ENCODE measurements at regions not wholly inside any gene's neighbourhood (a gene's known extent, or its start where the extent isn't known, plus 50 kb on each side); places are given as distances from the start of the nearest gene placed in this dataset.
A peak's percentile ranks its signal among the peaks of the same experiment; 100 is the strongest.

GRCh38 chr13:86757236-86757978 lies 913.8 kb upstream of the SLITRK5 start:
- WGBS (ENCODE audit: insufficient coverage) = 74% methylated on average over 9 of the region's 9 CpGs
- no peak overlapping the region for H3K4me3 ChIP-seq (ENCODE audit: low read length)

GRCh38 chr13:86758116-86758515 lies 913.1 kb upstream of the SLITRK5 start:
- H3K4me3 ChIP-seq (ENCODE audit: low read length) = no peak overlapping the region
- no peaks in the 10 kb centered on the region for H3K36me3 ChIP-seq (ENCODE audit: control insufficient read depth, insufficient read depth, low read length)
- WGBS (ENCODE audit: insufficient coverage) = 87% methylated on average over 4 of the region's 4 CpGs
- H3K27me3 ChIP-seq (ENCODE audit: control insufficient read depth, insufficient read depth, low read length) = no peaks in the 10 kb centered on the region
- DNase-seq = no peak
- H3K9me3 ChIP-seq (replicated peaks; ENCODE audit: control insufficient read depth, low read depth, low read length) = peaks cover 15% of the 10 kb centered on the region
- no peaks in the 10 kb centered on the region for H3K4me1 ChIP-seq (ENCODE audit: control insufficient read depth, insufficient read depth, low read length)
- no peak overlapping the region for H3K27ac ChIP-seq (ENCODE audit: low read length)

More at GRCh38 chr13:86757236-86757978, 913.8 kb upstream of the SLITRK5 start:
- DNase-seq = peak; percentile 2
- Histone ChIP-seq H3K4me1 (ENCODE audit: control insufficient read depth, insufficient read depth, low read length) (no peaks in the 10 kb centered on the region), H3K27ac (ENCODE audit: low read length) (no peak overlapping the region), H3K9me3 (replicated peaks; ENCODE audit: control insufficient read depth, low read depth, low read length) (peaks cover 9% of the 10 kb centered on the region), H3K36me3 (ENCODE audit: control insufficient read depth, insufficient read depth, low read length) (no peaks in the 10 kb centered on the region), H3K27me3 (ENCODE audit: control insufficient read depth, insufficient read depth, low read length) (no peaks in the 10 kb centered on the region)

GRCh38 chr13:86760620-86761019 lies 910.6 kb upstream of the SLITRK5 start:
- no peaks in the 10 kb centered on the region for H3K27me3 ChIP-seq (ENCODE audit: control insufficient read depth, insufficient read depth, low read length)
- no peak for DNase-seq
- peaks cover 29% of the 10 kb centered on the region for H3K9me3 ChIP-seq (replicated peaks; ENCODE audit: control insufficient read depth, low read depth, low read length)
- no peak overlapping the region for H3K4me3 ChIP-seq (ENCODE audit: low read length)
- H3K27ac ChIP-seq (ENCODE audit: low read length) = no peak overlapping the region
- 86% methylated on average over 4 of the region's 5 CpGs for whole genome bisulfite sequencing (ENCODE audit: insufficient coverage)
- no peaks in the 10 kb centered on the region for H3K36me3 ChIP-seq (ENCODE audit: control insufficient read depth, insufficient read depth, low read length)
- no peaks in the 10 kb centered on the region for H3K4me1 ChIP-seq (ENCODE audit: control insufficient read depth, insufficient read depth, low read length)

- Histone ChIP-seq H3K9me3 (replicated peaks; ENCODE audit: control insufficient read depth, low read depth, low read length) (peaks cover 29% of the 10 kb centered on the region), H3K4me3 (ENCODE audit: low read length) (no peak overlapping the region)
- WGBS (ENCODE audit: insufficient coverage) = 79% methylated on average over 3 of the region's 3 CpGs
Measured at GRCh38 chr13:86765462-86765861, 905.7 kb upstream of the SLITRK5 start.

GRCh38 chr13:86788616-86789015 lies 882.6 kb upstream of the SLITRK5 start:
- DNase-seq = no peak
- Histone ChIP-seq H3K9me3 (replicated peaks; ENCODE audit: control insufficient read depth, low read depth, low read length) (peaks cover 4% of the 10 kb centered on the region), H3K27me3 (ENCODE audit: control insufficient read depth, insufficient read depth, low read length) (no peaks in the 10 kb centered on the region), H3K36me3 (ENCODE audit: control insufficient read depth, insufficient read depth, low read length) (no peaks in the 10 kb centered on the region), H3K27ac (ENCODE audit: low read length) (no peak overlapping the region), H3K4me1 (ENCODE audit: control insufficient read depth, insufficient read depth, low read length) (no peaks in the 10 kb centered on the region), H3K4me3 (ENCODE audit: low read length) (no peak overlapping the region)
- no CpG with 5 or more reads among the region's 2 CpGs for WGBS (ENCODE audit: insufficient coverage)

More at GRCh38 chr13:86765462-86765861, 905.7 kb upstream of the SLITRK5 start:
- DNase-seq = no peak
- H3K27me3 ChIP-seq (ENCODE audit: control insufficient read depth, insufficient read depth, low read length) = no peaks in the 10 kb centered on the region
- no peaks in the 10 kb centered on the region for H3K36me3 ChIP-seq (ENCODE audit: control insufficient read depth, insufficient read depth, low read length)
- H3K27ac ChIP-seq (ENCODE audit: low read length) = no peak overlapping the region
- no peaks in the 10 kb centered on the region for H3K4me1 ChIP-seq (ENCODE audit: control insufficient read depth, insufficient read depth, low read length)

- Histone ChIP-seq H3K27me3 (ENCODE audit: control insufficient read depth, insufficient read depth, low read length) (no peaks in the 10 kb centered on the region), H3K4me1 (ENCODE audit: control insufficient read depth, insufficient read depth, low read length) (no peaks in the 10 kb centered on the region), H3K36me3 (ENCODE audit: control insufficient read depth, insufficient read depth, low read length) (no peaks in the 10 kb centered on the region), H3K4me3 (ENCODE audit: low read length) (no peak overlapping the region), H3K27ac (ENCODE audit: low read length) (no peak overlapping the region), H3K9me3 (replicated peaks; ENCODE audit: control insufficient read depth, low read depth, low read length) (peaks cover 4% of the 10 kb centered on the region)
- WGBS (ENCODE audit: insufficient coverage) = 92% methylated on average over 39 of the region's 49 CpGs
- DNase-seq = no peak
Measured at GRCh38 chr13:86792153-86792651, 879.0 kb upstream of the SLITRK5 start.

GRCh38 chr13:86795858-86796257 lies 875.3 kb upstream of the SLITRK5 start:
- Histone ChIP-seq H3K36me3 (ENCODE audit: control insufficient read depth, insufficient read depth, low read length) (no peaks in the 10 kb centered on the region), H3K27me3 (ENCODE audit: control insufficient read depth, insufficient read depth, low read length) (no peaks in the 10 kb centered on the region)

GRCh38 chr13:86810361-86810760 lies 860.8 kb upstream of the SLITRK5 start:
- no peaks in the 10 kb centered on the region for H3K27me3 ChIP-seq (ENCODE audit: control insufficient read depth, insufficient read depth, low read length)
- no peak overlapping the region for H3K4me3 ChIP-seq (ENCODE audit: low read length)
- H3K36me3 ChIP-seq (ENCODE audit: control insufficient read depth, insufficient read depth, low read length) = no peaks in the 10 kb centered on the region
- H3K9me3 ChIP-seq (replicated peaks; ENCODE audit: control insufficient read depth, low read depth, low read length) = no peaks in the 10 kb centered on the region
- peak; percentile 85 for DNase-seq
- no CpG with 5 or more reads among the region's 1 CpG for WGBS (ENCODE audit: insufficient coverage)
- no peaks in the 10 kb centered on the region for H3K4me1 ChIP-seq (ENCODE audit: control insufficient read depth, insufficient read depth, low read length)
- H3K27ac ChIP-seq (ENCODE audit: low read length) = peak overlapping the region; percentile 44

More at GRCh38 chr13:86795858-86796257, 875.3 kb upstream of the SLITRK5 start:
- Histone ChIP-seq H3K27ac (ENCODE audit: low read length) (no peak overlapping the region), H3K4me1 (ENCODE audit: control insufficient read depth, insufficient read depth, low read length) (no peaks in the 10 kb centered on the region), H3K9me3 (replicated peaks; ENCODE audit: control insufficient read depth, low read depth, low read length) (peaks cover 5% of the 10 kb centered on the region), H3K4me3 (ENCODE audit: low read length) (no peak overlapping the region)
- no peak for DNase-seq
- WGBS (ENCODE audit: insufficient coverage) = no CpG with 5 or more reads among the region's 2 CpGs

GRCh38 chr13:86813198-86813597 lies 858.0 kb upstream of the SLITRK5 start:
- Histone ChIP-seq H3K9me3 (replicated peaks; ENCODE audit: control insufficient read depth, low read depth, low read length) (no peaks in the 10 kb centered on the region), H3K27me3 (ENCODE audit: control insufficient read depth, insufficient read depth, low read length) (no peaks in the 10 kb centered on the region), H3K4me3 (ENCODE audit: low read length) (no peak overlapping the region), H3K36me3 (ENCODE audit: control insufficient read depth, insufficient read depth, low read length) (no peaks in the 10 kb centered on the region), H3K27ac (ENCODE audit: low read length) (no peak overlapping the region), H3K4me1 (ENCODE audit: control insufficient read depth, insufficient read depth, low read length) (no peaks in the 10 kb centered on the region)
- no CpG with 5 or more reads among the region's 1 CpG for WGBS (ENCODE audit: insufficient coverage)
- no peak for DNase-seq

GRCh38 chr13:86825410-86825809 lies 845.8 kb upstream of the SLITRK5 start:
- Histone ChIP-seq H3K27me3 (ENCODE audit: control insufficient read depth, insufficient read depth, low read length) (no peaks in the 10 kb centered on the region), H3K4me3 (ENCODE audit: low read length) (no peak overlapping the region)
- no CpG with 5 or more reads among the region's 1 CpG for WGBS (ENCODE audit: insufficient coverage)

More at GRCh38 chr13:86825410-86825809, 845.8 kb upstream of the SLITRK5 start:
- H3K36me3 ChIP-seq (ENCODE audit: control insufficient read depth, insufficient read depth, low read length) = no peaks in the 10 kb centered on the region
- no peak overlapping the region for H3K27ac ChIP-seq (ENCODE audit: low read length)
- no peaks in the 10 kb centered on the region for H3K9me3 ChIP-seq (replicated peaks; ENCODE audit: control insufficient read depth, low read depth, low read length)
- DNase-seq = no peak
- H3K4me1 ChIP-seq (ENCODE audit: control insufficient read depth, insufficient read depth, low read length) = no peaks in the 10 kb centered on the region
